ENCODE measurements at regions not wholly inside any gene's neighbourhood (a gene's known extent, or its start where the extent isn't known, plus 50 kb on each side); places are given as distances from the start of the nearest gene placed in this dataset.

GRCh38 chr4:56245547-56246232 lies 141.6 kb downstream of the AASDH start:
- Histone ChIP-seq H3K4me3 (ENCODE audit: low read depth, low read length) (no peak overlapping the region), H3K9me3 (ENCODE audit: control insufficient read depth, insufficient read depth, low read length) (no peaks in the 10 kb centered on the region), H3K27me3 (ENCODE audit: control insufficient read depth, insufficient read depth, low read length) (no peaks in the 10 kb centered on the region), H3K27ac (ENCODE audit: low read depth, low read length) (no peak overlapping the region), H3K4me1 (ENCODE audit: control insufficient read depth, insufficient read depth, low read length) (no peaks in the 10 kb centered on the region), H3K36me3 (ENCODE audit: control insufficient read depth, insufficient read depth, low read length) (no peaks in the 10 kb centered on the region)
- peak in 3 of 6 donors; percentile 28 to 74 (median 41) for DNase-seq (ENCODE audit: low read depth in 4 of 6, low spot score in 6 of 6)
- 60% methylated on average over 1 of the region's 2 CpGs for WGBS (ENCODE audit: insufficient coverage)

GRCh38 chr4:56244681-56245080 lies 142.6 kb downstream of the AASDH start:
- no peaks in the 10 kb centered on the region for H3K27me3 ChIP-seq (ENCODE audit: control insufficient read depth, insufficient read depth, low read length)
- H3K27ac ChIP-seq (ENCODE audit: low read depth, low read length), result no peak overlapping the region
- no peaks in the 10 kb centered on the region for H3K4me1 ChIP-seq (ENCODE audit: control insufficient read depth, insufficient read depth, low read length)
- DNase-seq (ENCODE audit: low read depth in 4 of 6, low spot score in 6 of 6), result no peak
- H3K9me3 ChIP-seq (ENCODE audit: control insufficient read depth, insufficient read depth, low read length), result no peaks in the 10 kb centered on the region
- H3K4me3 ChIP-seq (ENCODE audit: low read depth, low read length), result no peak overlapping the region
- no peaks in the 10 kb centered on the region for H3K36me3 ChIP-seq (ENCODE audit: control insufficient read depth, insufficient read depth, low read length)

GRCh38 chr4:56243107-56243506 lies 144.2 kb downstream of the AASDH start:
- Histone ChIP-seq H3K27me3 (ENCODE audit: control insufficient read depth, insufficient read depth, low read length) (no peaks in the 10 kb centered on the region), H3K4me3 (ENCODE audit: low read depth, low read length) (no peak overlapping the region), H3K9me3 (ENCODE audit: control insufficient read depth, insufficient read depth, low read length) (no peaks in the 10 kb centered on the region), H3K4me1 (ENCODE audit: control insufficient read depth, insufficient read depth, low read length) (no peaks in the 10 kb centered on the region), H3K36me3 (ENCODE audit: control insufficient read depth, insufficient read depth, low read length) (no peaks in the 10 kb centered on the region), H3K27ac (ENCODE audit: low read depth, low read length) (no peak overlapping the region)
- DNase-seq (ENCODE audit: low read depth in 4 of 6, low spot score in 6 of 6), result no peak
- 100% methylated on average over 2 of the region's 2 CpGs for WGBS (ENCODE audit: insufficient coverage)

GRCh38 chr4:56241500-56241899 lies 145.8 kb downstream of the AASDH start:
- Histone ChIP-seq H3K9me3 (ENCODE audit: control insufficient read depth, insufficient read depth, low read length) (no peaks in the 10 kb centered on the region), H3K36me3 (ENCODE audit: control insufficient read depth, insufficient read depth, low read length) (no peaks in the 10 kb centered on the region), H3K27me3 (ENCODE audit: control insufficient read depth, insufficient read depth, low read length) (no peaks in the 10 kb centered on the region), H3K4me3 (ENCODE audit: low read depth, low read length) (no peak overlapping the region), H3K4me1 (ENCODE audit: control insufficient read depth, insufficient read depth, low read length) (no peaks in the 10 kb centered on the region), H3K27ac (ENCODE audit: low read depth, low read length) (no peak overlapping the region)
- DNase-seq (ENCODE audit: low read depth in 4 of 6, low spot score in 6 of 6), result no peak
- WGBS (ENCODE audit: insufficient coverage), result 64% methylated on average over 3 of the region's 6 CpGs

- peak in 2 of 6 donors; percentile 21 to 55 for DNase-seq (ENCODE audit: low read depth in 4 of 6, low spot score in 6 of 6)
- Histone ChIP-seq H3K4me3 (ENCODE audit: low read depth, low read length) (no peak overlapping the region), H3K9me3 (ENCODE audit: control insufficient read depth, insufficient read depth, low read length) (no peaks in the 10 kb centered on the region), H3K27ac (ENCODE audit: low read depth, low read length) (no peak overlapping the region), H3K27me3 (ENCODE audit: control insufficient read depth, insufficient read depth, low read length) (no peaks in the 10 kb centered on the region), H3K4me1 (ENCODE audit: control insufficient read depth, insufficient read depth, low read length) (no peaks in the 10 kb centered on the region), H3K36me3 (ENCODE audit: control insufficient read depth, insufficient read depth, low read length) (no peaks in the 10 kb centered on the region)
- 72% methylated on average over 3 of the region's 7 CpGs for WGBS (ENCODE audit: insufficient coverage)
These were observed 146.6 kb downstream of the AASDH start for GRCh38 chr4:56240554-56241174.

- no peaks in the 10 kb centered on the region for H3K9me3 ChIP-seq (ENCODE audit: control insufficient read depth, insufficient read depth, low read length)
- H3K4me3 ChIP-seq (ENCODE audit: low read depth, low read length), result no peak overlapping the region
- no peak overlapping the region for H3K27ac ChIP-seq (ENCODE audit: low read depth, low read length)
These were observed 149.0 kb downstream of the AASDH start for GRCh38 chr4:56238251-56238650.

GRCh38 chr4:56235725-56236124 lies 151.6 kb downstream of the AASDH start:
- H3K36me3 ChIP-seq (ENCODE audit: control insufficient read depth, insufficient read depth, low read length), result no peaks in the 10 kb centered on the region
- H3K27me3 ChIP-seq (ENCODE audit: control insufficient read depth, insufficient read depth, low read length), result no peaks in the 10 kb centered on the region
- no peak overlapping the region for H3K4me3 ChIP-seq (ENCODE audit: low read depth, low read length)
- peaks cover 3% of the 10 kb centered on the region for H3K9me3 ChIP-seq (ENCODE audit: control insufficient read depth, insufficient read depth, low read length)
- DNase-seq (ENCODE audit: low read depth in 4 of 6, low spot score in 6 of 6), result no peak
- no peak overlapping the region for H3K27ac ChIP-seq (ENCODE audit: low read depth, low read length)
- H3K4me1 ChIP-seq (ENCODE audit: control insufficient read depth, insufficient read depth, low read length), result no peaks in the 10 kb centered on the region
- 93% methylated on average over 2 of the region's 4 CpGs for WGBS (ENCODE audit: insufficient coverage)

More at GRCh38 chr4:56238251-56238650, 149.0 kb downstream of the AASDH start:
- Histone ChIP-seq H3K27me3 (ENCODE audit: control insufficient read depth, insufficient read depth, low read length) (no peaks in the 10 kb centered on the region), H3K36me3 (ENCODE audit: control insufficient read depth, insufficient read depth, low read length) (no peaks in the 10 kb centered on the region), H3K4me1 (ENCODE audit: control insufficient read depth, insufficient read depth, low read length) (no peaks in the 10 kb centered on the region)
- no CpG with 5 or more reads among the region's 3 CpGs for WGBS (ENCODE audit: insufficient coverage)
- no peak for DNase-seq (ENCODE audit: low read depth in 4 of 6, low spot score in 6 of 6)

- H3K4me3 ChIP-seq (ENCODE audit: low read depth, low read length), result no peak overlapping the region
- H3K9me3 ChIP-seq (ENCODE audit: control insufficient read depth, insufficient read depth, low read length), result peaks cover 3% of the 10 kb centered on the region
- H3K27me3 ChIP-seq (ENCODE audit: control insufficient read depth, insufficient read depth, low read length), result no peaks in the 10 kb centered on the region
- no peaks in the 10 kb centered on the region for H3K36me3 ChIP-seq (ENCODE audit: control insufficient read depth, insufficient read depth, low read length)
- H3K27ac ChIP-seq (ENCODE audit: low read depth, low read length), result no peak overlapping the region
- no CpG with 5 or more reads among the region's 3 CpGs for WGBS (ENCODE audit: insufficient coverage)
- no peaks in the 10 kb centered on the region for H3K4me1 ChIP-seq (ENCODE audit: control insufficient read depth, insufficient read depth, low read length)
- no peak for DNase-seq (ENCODE audit: low read depth in 4 of 6, low spot score in 6 of 6)
These were observed 152.3 kb downstream of the AASDH start for GRCh38 chr4:56235011-56235410.

GRCh38 chr4:56234098-56234497 lies 153.2 kb downstream of the AASDH start:
- no peak for DNase-seq (ENCODE audit: low read depth in 4 of 6, low spot score in 6 of 6)
- Histone ChIP-seq H3K27me3 (ENCODE audit: control insufficient read depth, insufficient read depth, low read length) (no peaks in the 10 kb centered on the region), H3K27ac (ENCODE audit: low read depth, low read length) (no peak overlapping the region), H3K36me3 (ENCODE audit: control insufficient read depth, insufficient read depth, low read length) (no peaks in the 10 kb centered on the region), H3K9me3 (ENCODE audit: control insufficient read depth, insufficient read depth, low read length) (peaks cover 3% of the 10 kb centered on the region), H3K4me3 (ENCODE audit: low read depth, low read length) (no peak overlapping the region), H3K4me1 (ENCODE audit: control insufficient read depth, insufficient read depth, low read length) (no peaks in the 10 kb centered on the region)
- 100% methylated on average over 1 of the region's 1 CpG for WGBS (ENCODE audit: insufficient coverage)

- no CpG with 5 or more reads among the region's 3 CpGs for WGBS (ENCODE audit: insufficient coverage)
- Histone ChIP-seq H3K4me1 (ENCODE audit: control insufficient read depth, insufficient read depth, low read length) (no peaks in the 10 kb centered on the region), H3K27ac (ENCODE audit: low read depth, low read length) (no peak overlapping the region), H3K27me3 (ENCODE audit: control insufficient read depth, insufficient read depth, low read length) (no peaks in the 10 kb centered on the region), H3K4me3 (ENCODE audit: low read depth, low read length) (no peak overlapping the region), H3K9me3 (ENCODE audit: control insufficient read depth, insufficient read depth, low read length) (peaks cover 3% of the 10 kb centered on the region), H3K36me3 (ENCODE audit: control insufficient read depth, insufficient read depth, low read length) (peaks cover 3% of the 10 kb centered on the region)
- no peak for DNase-seq (ENCODE audit: low read depth in 4 of 6, low spot score in 6 of 6)
These were observed 155.9 kb downstream of the AASDH start for GRCh38 chr4:56231410-56231809.

Measured in spinal cord (tissue), 9 donors.